GM18907 (cell line): ENCODE measurements at regions not wholly inside any gene's neighbourhood (a gene's known extent, or its start where the extent isn't known, plus 50 kb on each side); places are given as distances from the start of the nearest gene placed in this dataset.

ENCODE experiments used
- ATAC-seq: cut with Tn5 transposase; IDR thresholded peaks from one replicate; pipeline ENCODE4 v1.9.1; 2021; ENCODE audit warnings: mild to moderate bottlenecking, moderate library complexity; ENCODE audit not compliant: unreplicated experiment

GRCh38 chr1:42035205-42035829 is 116.6 kb upstream of the HIVEP3 start:
- ATAC-seq = peak; percentile 78

DNA sequence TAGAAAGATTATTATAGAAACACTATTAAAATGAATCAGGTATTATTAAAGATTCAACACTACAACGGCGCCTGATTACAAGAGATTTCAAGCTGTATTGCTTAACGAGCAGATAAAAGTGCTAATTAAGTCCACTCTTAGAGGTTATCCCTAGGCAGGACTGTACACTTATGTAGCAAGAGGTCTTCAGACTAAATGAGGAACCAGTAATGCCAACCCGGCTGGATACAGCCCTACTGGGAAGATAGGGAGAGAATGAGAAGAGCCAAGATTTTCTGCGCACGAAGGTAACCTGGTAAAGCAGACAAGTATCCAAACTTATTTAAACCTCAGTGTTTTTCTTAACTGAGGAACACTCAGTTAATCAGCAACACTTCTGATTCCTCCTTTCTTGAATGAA is 115.7 kb upstream of the HIVEP3 start:
- ATAC-seq = no peak

- no peak for ATAC-seq
Measured at GRCh38 chr1:42033629-42034028, 114.9 kb upstream of the HIVEP3 start.

GRCh38 chr1:42017730-42018129 is 99.0 kb upstream of the HIVEP3 start:
- no peak for ATAC-seq

DNA sequence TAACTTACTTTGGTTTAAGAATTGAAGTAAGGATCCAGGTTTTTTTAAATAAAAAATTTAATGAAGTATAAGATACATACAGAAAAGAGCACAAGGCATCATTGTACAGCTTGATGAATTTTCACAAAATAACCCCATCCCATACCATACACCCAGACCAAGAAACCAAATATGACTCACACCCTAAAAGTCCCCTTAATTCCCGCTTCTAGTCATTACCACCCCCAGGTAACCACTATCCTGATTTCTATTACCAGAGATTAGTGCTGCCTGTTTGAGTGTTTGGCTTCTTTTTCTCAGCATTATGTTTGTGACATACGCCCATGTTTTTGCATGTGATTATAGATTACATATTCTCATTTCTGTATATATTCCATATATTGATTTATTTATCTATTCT is 98.5 kb upstream of the HIVEP3 start:
- ATAC-seq = no peak

- no peak for ATAC-seq
Measured at GRCh38 chr1:42014823-42015222, 96.1 kb upstream of the HIVEP3 start.

DNA sequence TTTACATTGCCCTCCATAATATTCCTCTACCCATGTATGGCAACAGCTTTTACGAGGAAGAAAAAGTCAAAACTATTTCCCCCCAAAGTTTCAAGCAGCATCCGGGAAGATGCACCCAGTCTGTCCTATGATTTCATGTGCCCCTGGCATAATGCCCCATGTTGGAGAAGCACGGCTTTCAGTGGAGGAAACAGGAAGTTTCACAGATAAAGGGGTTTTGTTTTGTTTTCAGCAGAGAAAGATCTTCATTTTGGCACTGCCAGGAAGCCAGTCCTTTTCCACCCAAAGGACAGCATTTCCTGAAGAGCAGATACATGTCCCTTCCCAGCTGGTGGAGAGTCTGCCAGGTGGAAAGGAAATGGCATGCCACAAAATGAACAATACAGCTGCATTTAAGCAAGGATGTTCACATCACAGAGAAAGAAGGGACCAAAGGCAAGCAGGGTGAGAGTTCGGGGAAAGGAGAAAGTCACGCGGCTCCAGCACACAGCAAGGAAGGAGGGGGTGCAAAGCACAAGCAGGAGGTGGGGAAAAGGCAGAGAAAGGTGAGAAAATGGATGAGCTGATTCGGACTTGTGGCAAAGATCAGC is 95.3 kb upstream of the HIVEP3 start:
- ATAC-seq = no peak

GRCh38 chr1:42012852-42013251 is 94.1 kb upstream of the HIVEP3 start:
- ATAC-seq = no peak

DNA sequence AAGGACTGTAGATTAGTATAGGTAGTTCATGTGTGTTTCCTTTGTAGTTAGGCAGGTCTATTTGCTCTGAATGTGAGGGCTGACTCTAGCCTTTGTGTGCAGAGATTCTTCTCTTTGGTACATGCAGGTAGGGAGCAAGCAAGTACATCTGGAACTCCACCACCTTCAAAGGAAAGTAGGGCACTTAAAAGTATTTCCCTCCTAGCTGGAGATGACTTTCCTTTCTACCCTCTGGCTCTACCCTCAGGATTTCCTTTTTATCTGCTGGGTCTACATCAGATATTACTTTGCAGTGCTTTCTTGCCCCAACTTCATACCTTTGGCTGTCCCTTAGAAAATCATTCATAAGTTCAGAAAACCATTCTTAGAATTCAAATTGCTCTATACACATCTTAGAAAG is 91.7 kb upstream of the HIVEP3 start:
- no peak for ATAC-seq

- ATAC-seq = no peak
Measured at GRCh38 chr1:42008264-42008663, 89.5 kb upstream of the HIVEP3 start.

- no peak for ATAC-seq
Measured at GRCh38 chr1:42006836-42007235, 88.1 kb upstream of the HIVEP3 start.

DNA sequence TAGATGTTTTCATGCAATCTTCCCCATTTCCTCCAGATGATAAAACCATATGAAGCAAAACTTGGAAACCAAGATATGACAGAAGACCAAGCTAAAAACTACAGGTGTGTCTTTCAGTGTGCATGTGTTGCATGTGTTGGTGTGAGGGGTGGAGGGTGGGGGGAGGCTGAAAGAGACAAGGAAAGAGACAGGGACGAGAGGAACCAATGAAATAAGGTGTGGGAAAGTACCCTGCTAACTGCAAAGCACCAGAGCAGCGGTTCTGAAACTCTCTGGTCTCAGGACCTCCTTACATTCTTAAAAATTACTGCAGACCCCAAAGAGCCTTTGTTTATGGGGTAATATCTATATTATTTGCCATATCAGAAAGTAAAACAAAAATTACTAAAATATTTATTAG is 87.4 kb upstream of the HIVEP3 start:
- ATAC-seq = no peak

DNA sequence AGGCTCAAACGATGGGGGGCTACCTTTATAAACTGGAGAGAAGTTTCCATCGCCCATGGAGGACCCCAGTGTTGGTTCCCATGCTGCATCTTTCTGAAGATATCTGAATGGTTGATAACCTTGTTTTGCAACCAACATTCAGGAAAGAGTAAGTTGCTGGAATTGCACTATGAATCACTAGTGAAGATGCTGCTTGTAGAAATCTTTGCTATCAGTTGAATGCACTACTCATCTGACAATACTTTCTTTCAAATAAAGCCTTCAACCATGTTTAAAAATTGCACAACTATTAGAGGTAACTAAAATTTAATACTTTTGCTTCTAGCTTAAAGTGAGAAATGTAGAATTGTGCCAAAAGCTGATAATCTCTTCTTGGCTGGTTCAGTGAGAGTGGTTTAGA is 86.8 kb upstream of the HIVEP3 start:
- ATAC-seq = no peak

DNA sequence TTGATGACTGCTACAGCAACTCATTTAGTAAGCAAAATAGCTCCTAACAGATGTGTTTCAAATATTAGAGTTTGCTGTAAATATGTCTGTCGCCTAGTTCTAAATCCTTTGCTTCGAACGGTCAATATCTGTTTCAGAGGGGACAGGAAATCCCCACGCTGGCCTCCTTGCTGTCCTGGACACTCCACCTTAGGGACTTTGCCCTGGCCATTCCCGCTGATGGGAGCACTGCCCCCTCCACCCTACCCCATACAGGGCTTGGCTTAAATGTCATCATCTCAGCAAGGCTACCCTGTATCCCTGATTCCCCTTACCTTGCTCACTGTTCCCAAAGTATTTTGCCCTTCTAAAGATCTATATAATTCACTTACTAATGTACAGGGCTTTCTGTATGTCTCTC is 86.1 kb upstream of the HIVEP3 start:
- no peak for ATAC-seq

DNA sequence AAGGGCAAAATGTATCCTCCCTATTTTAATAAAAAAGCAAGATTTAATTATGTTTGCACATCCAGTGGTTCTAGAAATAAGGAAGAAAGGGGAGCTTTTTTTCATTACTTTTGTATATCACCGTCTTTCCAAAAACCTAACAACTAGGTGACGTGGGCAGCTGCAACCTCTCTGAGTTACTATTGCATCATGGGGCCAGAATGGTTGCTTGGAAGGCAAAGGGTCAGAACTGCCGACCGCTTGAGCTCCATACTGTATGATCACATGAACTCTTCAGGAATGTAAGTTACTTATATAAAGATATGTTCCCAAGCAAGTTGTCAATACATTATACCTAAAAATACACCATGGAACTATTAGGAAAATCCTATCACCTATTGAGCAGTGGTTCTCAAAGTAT is 85.6 kb upstream of the HIVEP3 start:
- ATAC-seq = no peak

DNA sequence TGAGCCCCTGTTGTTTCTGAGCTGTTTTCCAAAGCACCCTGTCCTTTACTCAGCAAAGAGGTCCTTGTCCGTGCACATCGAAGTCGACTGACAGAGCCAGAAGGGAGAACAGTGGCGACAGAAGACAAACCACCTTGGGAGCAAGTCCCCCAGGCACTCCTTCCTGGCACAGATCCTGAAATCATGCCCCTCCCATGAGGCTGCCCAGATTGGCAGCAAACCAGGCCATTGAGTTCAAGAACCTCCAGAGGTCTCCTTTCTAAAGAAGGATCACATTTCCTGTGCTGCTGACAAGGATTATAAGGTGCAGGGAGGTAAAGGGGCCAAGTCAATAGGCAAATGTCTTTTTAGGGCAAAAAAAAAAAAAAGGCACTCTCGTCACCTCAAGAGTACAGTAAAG is 84.7 kb upstream of the HIVEP3 start:
- ATAC-seq = no peak

GRCh38 chr1:42002220-42002619 is 83.5 kb upstream of the HIVEP3 start:
- ATAC-seq = no peak

DNA sequence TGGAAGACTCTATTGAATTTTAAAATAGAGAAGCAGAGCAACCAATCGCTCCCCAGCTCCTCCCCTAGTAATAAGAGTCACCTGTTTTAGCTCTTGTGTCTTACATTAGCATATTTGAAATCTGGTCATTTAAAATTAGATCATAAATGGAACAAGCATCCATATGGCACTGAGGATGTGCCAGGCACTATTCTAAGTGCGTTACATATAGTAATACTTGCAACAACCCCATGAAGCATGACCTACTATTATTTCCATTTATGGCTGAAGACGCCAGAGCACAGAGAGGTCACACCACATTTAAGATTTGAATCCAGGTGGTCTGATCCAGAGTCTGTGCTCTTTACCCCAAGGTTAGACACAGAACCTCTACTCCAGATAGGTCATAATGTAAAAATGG is 82.0 kb upstream of the HIVEP3 start:
- ATAC-seq = no peak

GRCh38 chr1:41999884-42000283 is 81.2 kb upstream of the HIVEP3 start:
- no peak for ATAC-seq

DNA sequence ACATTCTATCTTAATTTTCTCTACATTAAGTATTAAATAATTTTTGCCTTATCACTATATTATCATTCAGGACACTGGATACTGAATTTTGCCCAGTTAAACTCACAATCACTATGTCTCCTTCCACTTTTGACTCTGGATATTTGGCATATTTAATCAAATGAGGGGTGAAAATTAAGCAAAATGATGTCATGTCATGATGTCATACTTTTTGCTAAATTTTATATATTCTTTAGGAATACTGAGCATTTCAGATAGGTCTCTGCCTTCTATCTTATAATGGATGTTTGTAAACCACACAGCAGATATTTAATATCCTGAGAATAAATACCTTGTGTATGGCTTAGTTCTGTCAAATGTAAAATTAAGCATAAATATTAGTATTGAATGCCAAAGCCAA is 79.5 kb upstream of the HIVEP3 start:
- ATAC-seq = no peak

- no peak for ATAC-seq
Measured at GRCh38 chr1:41997153-41997552, 78.4 kb upstream of the HIVEP3 start.

- no peak for ATAC-seq
Measured at GRCh38 chr1:41995441-41996130, 76.9 kb upstream of the HIVEP3 start.
